ENCODE measurements at regions not wholly inside any gene's neighbourhood (a gene's known extent, or its start where the extent isn't known, plus 50 kb on each side); places are given as distances from the start of the nearest gene placed in this dataset.

- no peak for TF ChIP-seq GATA3 (IDR thresholded peaks at IDR 0.05; ENCODE audit: low read depth, low read length)
- no peak for TF ChIP-seq GATA2 (IDR thresholded peaks at IDR 0.05; ENCODE audit: low read depth, low read length)
Observed at GRCh38 chr2:12964904-12965539, 248.3 kb downstream of the TRIB2 start.

Measured in SH-SY5Y (cell line).